Breast epithelium (tissue), 3 donors: ENCODE measurements at regions not wholly inside any gene's neighbourhood (a gene's known extent, or its start where the extent isn't known, plus 50 kb on each side); places are given as distances from the start of the nearest gene placed in this dataset.

ENCODE experiments used
- POLR2AphosphoS5 ChIP-seq, 3 donors: sonication (generic); formaldehyde crosslinking; IDR thresholded peaks; one replicate each; pipeline ENCODE4 v1.6.1; 2017; ENCODE audit warnings: antibody characterized with exemption in 3 of 3
- TF ChIP-seq, protein P1 (sequence below), 3 donors: fragments of 450-650 bp; IDR thresholded peaks; one replicate each; pipeline ENCODE4 v1.5.1; 2016 to 2017; ENCODE audit warnings: antibody characterized with exemption in 3 of 3, mild to moderate bottlenecking in 3 of 3, moderate library complexity in 3 of 3

GRCh38 chr1:199472018-199472417, 555.5 kb upstream of the NR5A2 start:
- TF ChIP-seq, protein P1, sequence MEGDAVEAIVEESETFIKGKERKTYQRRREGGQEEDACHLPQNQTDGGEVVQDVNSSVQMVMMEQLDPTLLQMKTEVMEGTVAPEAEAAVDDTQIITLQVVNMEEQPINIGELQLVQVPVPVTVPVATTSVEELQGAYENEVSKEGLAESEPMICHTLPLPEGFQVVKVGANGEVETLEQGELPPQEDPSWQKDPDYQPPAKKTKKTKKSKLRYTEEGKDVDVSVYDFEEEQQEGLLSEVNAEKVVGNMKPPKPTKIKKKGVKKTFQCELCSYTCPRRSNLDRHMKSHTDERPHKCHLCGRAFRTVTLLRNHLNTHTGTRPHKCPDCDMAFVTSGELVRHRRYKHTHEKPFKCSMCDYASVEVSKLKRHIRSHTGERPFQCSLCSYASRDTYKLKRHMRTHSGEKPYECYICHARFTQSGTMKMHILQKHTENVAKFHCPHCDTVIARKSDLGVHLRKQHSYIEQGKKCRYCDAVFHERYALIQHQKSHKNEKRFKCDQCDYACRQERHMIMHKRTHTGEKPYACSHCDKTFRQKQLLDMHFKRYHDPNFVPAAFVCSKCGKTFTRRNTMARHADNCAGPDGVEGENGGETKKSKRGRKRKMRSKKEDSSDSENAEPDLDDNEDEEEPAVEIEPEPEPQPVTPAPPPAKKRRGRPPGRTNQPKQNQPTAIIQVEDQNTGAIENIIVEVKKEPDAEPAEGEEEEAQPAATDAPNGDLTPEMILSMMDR (IDR thresholded peaks at IDR 0.05) = no peak
- no peak for TF ChIP-seq POLR2AphosphoS5 (IDR thresholded peaks at IDR 0.05)
